Kidney (tissue), 13 donors: ENCODE measurements at regions not wholly inside any gene's neighbourhood (a gene's known extent, or its start where the extent isn't known, plus 50 kb on each side); places are given as distances from the start of the nearest gene placed in this dataset.

ENCODE experiments used
- DNase-seq, 5 donors: peaks; one replicate each; pipeline ENCODE4 v3.0.0-alpha.2; 2013 to 2020
- FAIRE-seq: peaks from 2 replicates; lab custom pipeline; 2012; peaks lifted over from hg19 to GRCh38; lab: Jason Lieb, UNC
- H3K27ac ChIP-seq, 2 donors: one replicate each; pipeline ENCODE4 v1.7.0; 2013; ENCODE audit warnings: low read depth in 2 of 2, low read length in 2 of 2, inconsistent platforms in 1 of 2
- H3K27me3 ChIP-seq: one replicate; pipeline ENCODE4 v1.7.1; 2013; ENCODE audit warnings: low read length, inconsistent platforms; ENCODE audit not compliant: control insufficient read depth, insufficient read depth
- H3K36me3 ChIP-seq, 3 donors: one replicate each; pipeline versions ENCODE4 v1.7.0 to v1.7.1; 2013; ENCODE audit warnings: low read length in 3 of 3, control low read depth in 1 of 3, inconsistent platforms in 1 of 3; ENCODE audit not compliant: insufficient read depth in 3 of 3, control insufficient read depth in 2 of 3
- H3K4me1 ChIP-seq, 3 donors: one replicate each; pipeline versions ENCODE4 v1.7.0 to v1.7.1; 2013; ENCODE audit warnings: low read length in 3 of 3, inconsistent platforms in 1 of 3, low read depth in 1 of 3; ENCODE audit not compliant: control insufficient read depth in 2 of 3, insufficient read depth in 2 of 3
- H3K4me3 ChIP-seq, 3 donors: one replicate each; pipeline versions ENCODE4 v1.7.0 to v1.8.1; 2013; ENCODE audit warnings: low read length in 3 of 3, control low read depth in 1 of 3, inconsistent platforms in 1 of 3
- H3K9ac ChIP-seq, 3 donors: one replicate each; pipeline versions ENCODE4 v1.7.0 to v1.7.1; 2013; ENCODE audit warnings: low read length in 3 of 3, control low read depth in 1 of 3, inconsistent platforms in 1 of 3
- H3K9me3 ChIP-seq, 3 donors: one replicate each; pipeline versions ENCODE4 v1.7.0 to v1.7.1; 2013; ENCODE audit warnings: low read length in 3 of 3, control low read depth in 1 of 3, inconsistent platforms in 1 of 3; ENCODE audit not compliant: control insufficient read depth in 2 of 3, insufficient read depth in 1 of 3
- intact Hi-C: fragments of 100-400 bp; cut with DNase I; formaldehyde crosslinking; loops from one replicate; pipeline ENCODE4 v1.11.1; 2022
- TF ChIP-seq, protein P1 (sequence below): IDR thresholded peaks from 3 replicates; pipeline ENCODE4 v1.5.1; 2012; ENCODE audit warnings: mild to moderate bottlenecking, moderate library complexity, borderline replicate concordance; ENCODE audit not compliant: insufficient read depth; ENCODE audit errors: extremely low read depth
- donor health status: control.
- donor health status: control.
- donor health status: control.
- donor health status: control.
- donor health status: control.
- donor health status: DM: yes; HTN: yes; CAD: no.
- donor health status: Normal renal cell carcinoma (clear cell type).

DNA sequence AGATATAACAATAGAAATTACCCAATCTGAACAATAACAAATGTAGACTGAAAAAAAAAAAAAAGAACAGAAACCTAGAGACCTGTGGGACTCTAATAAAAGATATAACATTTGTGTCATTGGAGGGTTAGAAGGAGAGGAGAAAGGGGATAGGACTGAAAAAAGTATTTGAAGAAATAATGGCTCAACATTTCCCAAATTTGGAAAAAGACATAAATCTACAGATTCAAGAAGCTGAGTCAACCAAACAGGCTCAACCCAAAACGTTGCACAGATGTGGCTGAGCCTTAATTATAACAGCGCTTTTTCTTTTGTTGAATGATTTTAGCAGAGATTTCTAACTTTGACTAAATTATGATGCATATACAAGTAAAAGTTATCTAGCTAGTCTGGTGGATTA lies 131.3 kb downstream of the TMTC3 start:
- no peak overlapping the region for H3K9ac ChIP-seq
- H3K36me3 ChIP-seq: no peaks in the 10 kb centered on the region
- TF ChIP-seq, protein P1, sequence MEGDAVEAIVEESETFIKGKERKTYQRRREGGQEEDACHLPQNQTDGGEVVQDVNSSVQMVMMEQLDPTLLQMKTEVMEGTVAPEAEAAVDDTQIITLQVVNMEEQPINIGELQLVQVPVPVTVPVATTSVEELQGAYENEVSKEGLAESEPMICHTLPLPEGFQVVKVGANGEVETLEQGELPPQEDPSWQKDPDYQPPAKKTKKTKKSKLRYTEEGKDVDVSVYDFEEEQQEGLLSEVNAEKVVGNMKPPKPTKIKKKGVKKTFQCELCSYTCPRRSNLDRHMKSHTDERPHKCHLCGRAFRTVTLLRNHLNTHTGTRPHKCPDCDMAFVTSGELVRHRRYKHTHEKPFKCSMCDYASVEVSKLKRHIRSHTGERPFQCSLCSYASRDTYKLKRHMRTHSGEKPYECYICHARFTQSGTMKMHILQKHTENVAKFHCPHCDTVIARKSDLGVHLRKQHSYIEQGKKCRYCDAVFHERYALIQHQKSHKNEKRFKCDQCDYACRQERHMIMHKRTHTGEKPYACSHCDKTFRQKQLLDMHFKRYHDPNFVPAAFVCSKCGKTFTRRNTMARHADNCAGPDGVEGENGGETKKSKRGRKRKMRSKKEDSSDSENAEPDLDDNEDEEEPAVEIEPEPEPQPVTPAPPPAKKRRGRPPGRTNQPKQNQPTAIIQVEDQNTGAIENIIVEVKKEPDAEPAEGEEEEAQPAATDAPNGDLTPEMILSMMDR: no peak
- no peaks in the 10 kb centered on the region for H3K9me3 ChIP-seq
- FAIRE-seq: no peak
- H3K27ac ChIP-seq: no peak overlapping the region
- H3K4me3 ChIP-seq: no peak overlapping the region
- intact Hi-C loops: no loop called here
- no peak for DNase-seq
- no peaks in the 10 kb centered on the region for H3K27me3 ChIP-seq
- H3K4me1 ChIP-seq: no peaks in the 10 kb centered on the region

GRCh38 chr12:88273875-88274274 lies 131.8 kb downstream of the TMTC3 start:
- no peak overlapping the region for H3K9ac ChIP-seq
- no peaks in the 10 kb centered on the region for H3K27me3 ChIP-seq
- TF ChIP-seq, protein P1: no peak
- H3K9me3 ChIP-seq: no peaks in the 10 kb centered on the region
- FAIRE-seq (no peak), DNase-seq (no peak)
- no peak overlapping the region for H3K4me3 ChIP-seq
- no peaks in the 10 kb centered on the region for H3K36me3 ChIP-seq
- no peaks in the 10 kb centered on the region for H3K4me1 ChIP-seq
- no peak overlapping the region for H3K27ac ChIP-seq
- intact Hi-C loops: no loop called here

DNA sequence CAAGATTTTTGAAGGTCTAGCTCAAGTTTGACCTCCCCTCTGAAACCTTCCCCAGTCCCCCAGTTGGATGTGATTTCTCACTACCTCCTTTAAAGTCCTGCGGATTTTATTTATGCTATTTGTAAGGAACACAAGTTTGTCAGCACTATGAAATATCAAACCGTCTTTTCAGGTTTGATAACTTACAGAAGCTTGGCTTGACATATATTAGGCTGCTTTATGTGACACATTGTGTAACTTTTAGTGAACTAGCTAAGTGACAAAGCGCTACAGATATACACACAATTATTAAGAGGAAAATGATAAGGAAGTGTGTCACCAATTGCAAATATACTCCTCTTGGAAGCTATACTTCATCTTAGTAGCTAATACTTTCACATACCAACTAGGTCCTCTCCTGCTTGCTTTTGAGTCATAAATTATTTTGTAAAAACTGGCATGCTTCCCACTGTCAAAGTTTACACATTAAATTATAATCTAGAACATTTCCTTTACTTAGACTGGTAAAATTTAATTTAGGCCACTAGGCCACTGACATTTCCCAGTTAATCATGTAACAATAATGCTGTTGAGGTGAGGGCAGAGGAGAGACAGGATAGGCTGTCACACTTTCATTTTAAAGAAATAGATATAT lies 149.5 kb downstream of the TMTC3 start:
- DNase-seq: no peak
- FAIRE-seq: no peak
- Histone ChIP-seq H3K36me3 (no peaks in the 10 kb centered on the region), H3K4me1 (no peaks in the 10 kb centered on the region), H3K27me3 (no peaks in the 10 kb centered on the region), H3K9ac (no peak overlapping the region), H3K9me3 (no peaks in the 10 kb centered on the region), H3K27ac (no peak overlapping the region), H3K4me3 (no peak overlapping the region)
- TF ChIP-seq, protein P1: no peak
- intact Hi-C loops: no loop called here
